GM21723 (cell line): ENCODE measurements at regions not wholly inside any gene's neighbourhood (a gene's known extent, or its start where the extent isn't known, plus 50 kb on each side); places are given as distances from the start of the nearest gene placed in this dataset.
A peak's percentile ranks its signal among the peaks of the same experiment; 100 is the strongest.
"Not testable (repeated sequence)": the region's sequence is repeated elsewhere in the genome, so short reads cannot be mapped to it uniquely, and the experiment has no call there.

Experiments used
- ATAC-seq: cut with Tn5 transposase; IDR thresholded peaks from one replicate; pipeline ENCODE4 v1.9.1; 2021; ENCODE audit warnings: mild to moderate bottlenecking, moderate library complexity; ENCODE audit not compliant: unreplicated experiment

- no peak for ATAC-seq
These were observed 405.8 kb downstream of the SPRY2 start for GRCh38 chr13:79935121-79935520.

DNA sequence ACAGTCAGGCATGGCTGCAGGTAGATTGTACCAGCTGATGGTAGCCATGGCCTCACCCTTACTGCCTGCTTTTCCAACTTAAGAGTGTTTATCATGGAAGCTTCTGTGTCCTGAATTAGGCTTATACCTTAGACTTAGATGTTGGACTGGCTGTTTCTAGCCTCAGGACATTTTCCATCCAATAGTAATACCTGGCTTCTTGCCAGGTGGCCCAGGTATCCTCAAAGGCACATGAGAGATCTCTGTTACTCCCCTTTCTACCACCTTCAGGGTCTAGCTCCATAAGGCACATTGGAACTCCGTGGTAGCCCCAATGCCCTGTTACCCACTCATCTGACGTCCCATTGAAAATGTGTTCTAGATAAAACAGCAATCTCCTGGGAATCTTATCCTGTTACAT lies 407.5 kb downstream of the SPRY2 start:
- ATAC-seq: no peak

DNA sequence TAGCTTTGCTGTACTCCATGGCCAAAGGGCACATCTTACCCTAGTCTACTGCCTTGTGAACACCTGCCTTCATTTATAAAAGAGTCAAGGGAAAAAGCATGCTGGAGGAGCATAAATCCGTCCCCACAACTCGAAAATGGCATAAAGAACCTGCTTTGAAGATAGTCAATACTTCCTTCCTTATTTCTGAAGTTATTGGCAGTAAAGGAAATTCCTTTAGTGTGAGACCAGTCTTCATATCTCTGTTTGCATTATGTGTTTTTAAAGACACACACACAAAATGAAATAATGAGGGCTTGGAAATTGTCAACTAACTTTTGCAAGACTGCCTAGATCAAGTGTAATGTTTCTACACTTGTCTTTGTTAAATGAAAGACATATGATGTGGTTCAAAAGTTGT lies 408.4 kb downstream of the SPRY2 start:
- ATAC-seq: no peak

DNA sequence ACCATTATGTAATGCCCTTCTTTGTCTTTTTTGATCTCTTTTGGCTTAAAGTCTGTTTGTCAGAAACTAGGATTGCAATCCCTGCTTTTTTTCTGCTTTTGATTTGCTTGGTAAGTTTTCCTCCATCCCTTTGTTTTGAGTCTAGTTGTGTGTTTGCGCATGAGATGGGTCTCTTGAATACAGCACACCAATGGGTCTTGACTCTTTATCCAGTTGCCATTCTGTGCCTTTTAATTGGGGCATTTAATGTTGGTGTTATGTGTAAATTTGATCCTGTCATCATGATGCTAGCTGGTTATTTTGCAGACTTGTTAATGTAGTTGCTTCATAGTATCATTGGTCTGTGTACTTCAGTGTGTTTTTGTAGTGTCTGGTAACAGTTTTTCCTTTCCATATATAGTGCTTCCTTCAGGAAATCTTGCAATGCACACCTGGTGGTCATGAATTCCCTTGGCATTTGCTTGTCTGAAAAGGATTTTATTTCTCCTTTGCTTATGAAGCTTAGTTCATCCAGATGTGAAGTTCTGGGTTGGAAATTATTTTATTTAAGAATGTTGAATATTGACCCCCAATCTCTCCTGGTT lies 416.9 kb downstream of the SPRY2 start:
- ATAC-seq: not testable (repeated sequence)

DNA sequence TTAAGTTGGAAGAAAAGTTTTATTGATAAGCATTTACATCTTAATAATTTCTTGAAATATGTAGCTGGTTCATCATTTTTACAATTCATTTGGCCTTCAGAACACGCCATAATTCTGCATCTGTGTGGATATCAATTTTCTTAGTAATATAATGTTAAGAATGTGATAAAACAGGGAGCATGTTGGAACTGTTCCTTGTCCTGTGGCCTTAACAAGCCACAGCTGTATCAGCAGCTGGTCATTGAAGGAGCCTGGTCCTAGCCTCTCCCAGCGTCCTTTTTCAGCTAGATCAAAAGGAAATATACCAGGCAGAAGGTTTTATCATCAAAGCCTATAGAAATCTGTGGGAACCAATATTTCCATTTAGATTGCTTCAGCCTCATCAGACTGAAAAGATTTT lies 421.8 kb downstream of the SPRY2 start:
- ATAC-seq: no peak

GRCh38 chr13:79918620-79919019 lies 422.3 kb downstream of the SPRY2 start:
- no peak for ATAC-seq

DNA sequence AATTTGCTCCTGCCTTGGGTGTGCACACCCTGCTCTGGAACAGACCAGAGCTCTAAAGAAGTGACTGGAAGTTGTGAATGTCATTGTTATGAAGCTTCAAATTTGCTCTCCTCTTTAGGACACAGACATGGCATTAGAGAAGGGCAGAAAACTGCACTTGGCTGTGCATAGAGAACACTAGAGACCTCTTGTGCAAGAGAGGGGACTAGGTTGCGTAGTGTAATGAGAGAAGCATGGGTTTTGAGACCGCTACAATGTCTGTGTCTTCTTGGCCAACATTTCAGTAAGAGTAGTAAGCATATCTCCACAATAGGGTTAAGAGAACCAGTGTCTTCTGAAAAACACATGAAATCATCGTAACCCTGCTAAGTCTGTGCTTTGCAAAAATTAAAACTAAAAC lies 423.3 kb downstream of the SPRY2 start:
- ATAC-seq: no peak

DNA sequence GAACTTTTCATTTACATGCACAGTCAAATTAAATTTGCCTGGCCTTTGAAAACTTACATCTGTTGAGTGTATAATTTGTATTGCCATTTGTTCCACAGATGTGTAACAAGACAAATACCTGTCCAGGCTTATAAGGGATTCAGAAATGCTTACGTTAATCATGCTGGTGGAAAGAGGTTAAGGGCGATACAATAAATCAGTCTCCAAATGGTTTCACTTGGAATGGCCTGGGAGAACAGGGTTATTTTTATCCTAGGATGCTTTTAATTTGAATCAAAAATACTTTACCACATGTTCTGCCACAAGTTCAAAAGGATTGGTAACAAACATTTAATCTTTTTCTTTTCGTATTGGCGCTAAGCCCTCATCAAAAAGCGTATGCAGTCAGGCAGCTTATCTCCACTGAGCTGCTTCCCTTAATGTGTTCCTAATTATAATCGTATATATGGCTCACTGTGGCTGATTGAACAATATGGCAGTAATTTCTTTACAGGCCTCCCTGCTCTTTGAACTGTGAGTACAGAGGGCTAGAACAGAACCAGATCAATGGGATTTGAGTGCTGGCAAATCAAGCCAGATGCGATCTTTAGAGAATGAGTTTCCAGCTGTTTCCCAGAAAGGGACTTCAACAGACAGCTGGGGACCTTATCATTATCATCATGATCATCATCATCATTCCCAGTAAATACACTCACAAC lies 425.7 kb downstream of the SPRY2 start:
- no peak for ATAC-seq

GRCh38 chr13:79913141-79913827 lies 427.6 kb downstream of the SPRY2 start:
- no peak for ATAC-seq

DNA sequence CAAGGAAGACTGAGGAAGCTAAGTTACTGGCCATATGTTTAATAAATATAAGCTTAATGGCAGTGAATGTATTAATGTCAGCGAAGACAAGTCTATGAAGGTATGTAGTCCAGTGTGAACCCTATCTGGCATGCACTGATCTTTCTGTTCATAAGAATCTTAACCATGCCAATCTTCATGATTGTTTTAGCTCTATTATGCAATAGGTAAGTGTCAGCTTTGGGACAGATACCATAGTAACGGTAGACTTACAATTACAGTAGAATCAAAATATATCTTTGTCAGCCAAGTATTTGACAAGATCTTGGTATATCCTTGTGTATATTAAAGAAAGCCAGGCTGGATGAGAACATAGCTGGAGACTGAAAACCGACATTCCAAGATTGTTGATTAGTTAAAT lies 428.5 kb downstream of the SPRY2 start:
- ATAC-seq: no peak

DNA sequence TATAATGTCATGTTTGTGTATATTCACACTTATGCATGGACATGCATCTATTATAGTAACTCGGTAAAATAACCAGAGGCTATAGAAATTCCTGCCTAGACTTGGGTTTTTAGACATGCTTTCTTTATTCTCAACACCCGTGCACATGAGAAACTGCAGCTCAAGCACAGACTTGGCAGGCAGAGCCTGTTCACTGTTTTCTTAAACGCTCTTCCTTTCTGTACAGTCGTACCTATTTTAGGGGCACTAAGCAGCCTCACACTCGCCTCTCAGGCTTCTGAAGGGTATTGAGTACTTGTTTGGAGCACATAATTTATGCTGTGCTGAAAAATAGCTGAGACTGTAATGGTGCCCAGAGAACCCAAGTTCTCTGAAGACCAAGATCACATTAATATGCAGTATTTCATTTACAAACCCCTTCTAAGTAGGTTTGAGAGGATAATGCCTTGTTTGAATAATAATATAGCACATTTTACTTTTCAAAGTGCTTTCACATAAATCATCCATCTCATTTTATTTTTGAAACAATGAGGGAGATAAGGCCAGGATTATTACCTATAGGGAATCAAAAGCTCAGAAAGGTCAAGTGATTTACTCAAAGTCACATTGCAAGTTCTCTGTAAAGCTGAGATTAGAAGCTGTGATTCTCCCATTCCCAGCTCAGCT lies 429.9 kb downstream of the SPRY2 start:
- ATAC-seq: no peak

DNA sequence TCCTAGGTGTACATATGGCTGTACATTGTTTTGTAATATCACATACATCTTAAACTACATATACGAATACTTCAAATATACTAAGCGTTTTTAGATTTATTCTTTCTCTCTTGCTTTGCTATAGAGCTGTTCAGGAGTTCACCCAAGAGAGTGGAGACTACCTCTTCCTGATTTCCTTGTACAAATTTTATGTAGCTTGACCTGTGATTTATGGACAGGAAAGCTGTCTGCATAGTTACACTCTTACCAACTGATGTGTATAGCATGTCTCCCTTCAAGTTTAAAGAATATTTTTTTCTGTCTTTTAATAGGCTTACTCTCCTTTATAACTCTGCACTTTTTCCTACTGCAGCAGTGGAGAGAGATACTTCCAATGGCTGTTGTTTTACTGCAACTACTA lies 428.7 kb downstream of the NDFIP2 start:
- ATAC-seq: no peak

GRCh38 chr13:79908381-79908780 lies 427.4 kb downstream of the NDFIP2 start:
- ATAC-seq: no peak

DNA sequence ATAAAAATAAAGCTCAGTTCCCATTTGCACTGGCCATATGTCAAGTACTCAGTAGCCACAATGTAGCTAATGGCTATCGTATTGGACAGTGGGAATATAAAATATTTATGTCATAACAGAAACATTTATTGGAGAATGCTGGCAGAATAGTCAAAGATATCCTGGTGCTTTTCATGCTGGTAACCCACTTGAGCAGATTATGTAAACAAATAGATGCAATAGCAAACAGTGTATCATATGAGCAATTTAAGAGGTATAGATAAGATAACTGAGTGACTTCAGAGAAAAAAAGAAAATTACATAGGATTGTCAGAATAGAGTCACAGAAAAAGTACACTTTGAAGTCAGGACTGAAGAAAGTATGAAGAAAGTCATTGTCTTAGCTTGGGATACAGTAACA lies 426.6 kb downstream of the NDFIP2 start:
- no peak for ATAC-seq

DNA sequence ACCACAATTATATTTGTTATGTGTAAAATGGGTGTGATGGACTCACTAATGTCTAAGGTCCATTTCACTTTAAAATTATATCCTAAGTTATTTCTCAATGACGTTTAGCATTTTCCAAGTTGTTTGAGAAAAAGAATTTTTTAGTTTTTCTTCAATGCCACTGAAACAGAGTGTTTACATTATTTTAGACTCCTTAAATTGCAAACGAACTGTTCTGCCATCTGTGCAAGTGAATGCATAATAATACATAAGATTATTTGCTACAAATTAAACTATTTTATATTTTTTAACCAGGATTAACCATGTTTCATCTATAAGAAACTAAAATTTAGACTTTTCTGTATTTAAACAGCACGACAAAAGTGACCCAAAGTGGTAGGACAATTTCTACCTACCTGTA lies 425.4 kb downstream of the NDFIP2 start:
- ATAC-seq: no peak

DNA sequence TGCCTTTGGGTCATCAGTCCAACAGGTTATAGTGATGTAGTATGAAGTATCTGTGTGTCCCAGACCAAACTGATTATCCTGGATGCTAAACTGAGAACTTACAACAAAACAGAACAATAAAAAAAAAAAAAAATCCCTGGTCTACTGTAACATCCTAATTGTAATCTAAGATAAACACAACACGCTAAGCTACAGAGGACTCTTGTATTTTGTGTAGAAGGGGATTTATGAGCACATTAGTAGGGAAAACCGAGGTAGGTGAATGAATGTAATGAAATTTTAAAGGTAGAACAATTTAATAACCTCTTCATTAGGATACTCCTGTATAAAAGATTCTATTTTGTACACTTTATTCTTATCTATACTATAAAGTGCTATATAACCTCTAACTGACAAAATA lies 424.1 kb downstream of the NDFIP2 start:
- no peak for ATAC-seq

DNA sequence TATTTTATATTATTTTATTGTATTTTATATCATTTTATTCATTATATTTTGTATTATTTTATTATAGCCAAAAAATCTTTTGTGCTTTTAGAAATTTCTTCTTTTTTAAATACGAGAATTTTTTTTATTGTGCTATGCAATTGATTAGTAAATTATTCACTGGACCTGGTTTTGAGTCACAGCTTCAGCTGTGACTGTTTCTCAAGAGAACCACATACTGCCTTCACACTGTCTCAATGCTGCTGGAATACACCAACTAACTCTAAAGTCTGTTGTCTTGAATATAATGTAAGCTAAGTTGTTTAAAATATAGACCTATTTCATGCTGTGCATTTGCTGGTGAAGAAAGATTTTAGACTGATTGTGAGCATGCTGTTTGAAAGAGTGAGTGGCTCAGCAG lies 423.6 kb downstream of the NDFIP2 start:
- no peak for ATAC-seq

GRCh38 chr13:79901336-79901735 lies 420.4 kb downstream of the NDFIP2 start:
- ATAC-seq: no peak

DNA sequence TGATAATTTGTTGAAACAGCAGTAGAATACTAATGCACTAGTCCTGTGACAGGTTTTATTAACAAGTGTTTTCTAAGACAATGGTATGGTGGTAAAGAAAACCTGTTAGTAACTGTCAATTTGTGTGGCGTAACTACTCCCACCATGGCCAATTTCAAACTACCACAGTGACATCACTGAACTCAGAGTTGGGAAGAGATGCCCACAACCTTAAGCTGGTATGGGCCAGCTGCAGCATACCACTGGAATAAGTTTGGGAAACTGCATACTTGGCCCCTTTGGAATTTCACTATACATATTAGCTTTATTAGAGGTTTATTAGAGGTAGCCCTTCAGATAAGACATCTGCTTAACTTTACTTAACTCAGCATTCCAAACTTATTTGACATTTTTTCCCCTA lies 419.4 kb downstream of the NDFIP2 start:
- no peak for ATAC-seq

DNA sequence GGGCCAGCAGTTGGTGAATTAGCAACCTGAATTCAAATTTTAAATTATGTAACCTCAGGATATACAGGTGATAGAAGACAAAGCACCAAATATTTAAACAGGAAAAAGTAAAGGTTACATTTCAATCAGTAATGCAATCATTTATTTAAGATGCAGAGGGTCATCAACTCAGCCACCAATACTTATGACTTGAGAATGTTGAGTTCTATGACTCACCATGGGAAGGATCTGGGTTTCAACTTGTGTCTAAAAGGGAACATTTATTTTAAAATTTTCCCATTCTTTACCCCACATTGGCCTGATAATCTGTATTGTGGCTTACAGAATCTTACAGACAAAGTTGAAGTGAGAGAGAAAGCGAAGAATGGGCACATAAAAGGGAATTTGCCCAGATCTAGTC lies 418.0 kb downstream of the NDFIP2 start:
- no peak for ATAC-seq

GRCh38 chr13:79898202-79898826 lies 417.4 kb downstream of the NDFIP2 start:
- peak; percentile 49 for ATAC-seq
